ES-I3 (cell line): ENCODE measurements at regions not wholly inside any gene's neighbourhood (a gene's known extent, or its start where the extent isn't known, plus 50 kb on each side); places are given as distances from the start of the nearest gene placed in this dataset.
"Not testable (repeated sequence)": the region's sequence is repeated elsewhere in the genome, so short reads cannot be mapped to it uniquely, and the experiment has no call there.

Experiments used
- H3K36me3 ChIP-seq: 2 replicates; pipeline ENCODE4 v1.6.1; 2013; ENCODE audit warnings: mild to moderate bottlenecking, low read length, control low read depth, moderate library complexity; ENCODE audit not compliant: insufficient read depth
- H3K4me1 ChIP-seq: 2 replicates; pipeline ENCODE4 v1.6.1; 2013; ENCODE audit warnings: mild to moderate bottlenecking, control low read depth, low read length; ENCODE audit not compliant: insufficient read depth
- H3K9ac ChIP-seq: 2 replicates; pipeline ENCODE4 v1.6.1; 2013; ENCODE audit warnings: low read depth, mild to moderate bottlenecking, low read length, moderate library complexity
- H3K9me3 ChIP-seq: 2 replicates; pipeline ENCODE4 v1.6.1; 2013; ENCODE audit warnings: mild to moderate bottlenecking, low read length, moderate library complexity; ENCODE audit not compliant: control insufficient read depth, insufficient read depth

DNA sequence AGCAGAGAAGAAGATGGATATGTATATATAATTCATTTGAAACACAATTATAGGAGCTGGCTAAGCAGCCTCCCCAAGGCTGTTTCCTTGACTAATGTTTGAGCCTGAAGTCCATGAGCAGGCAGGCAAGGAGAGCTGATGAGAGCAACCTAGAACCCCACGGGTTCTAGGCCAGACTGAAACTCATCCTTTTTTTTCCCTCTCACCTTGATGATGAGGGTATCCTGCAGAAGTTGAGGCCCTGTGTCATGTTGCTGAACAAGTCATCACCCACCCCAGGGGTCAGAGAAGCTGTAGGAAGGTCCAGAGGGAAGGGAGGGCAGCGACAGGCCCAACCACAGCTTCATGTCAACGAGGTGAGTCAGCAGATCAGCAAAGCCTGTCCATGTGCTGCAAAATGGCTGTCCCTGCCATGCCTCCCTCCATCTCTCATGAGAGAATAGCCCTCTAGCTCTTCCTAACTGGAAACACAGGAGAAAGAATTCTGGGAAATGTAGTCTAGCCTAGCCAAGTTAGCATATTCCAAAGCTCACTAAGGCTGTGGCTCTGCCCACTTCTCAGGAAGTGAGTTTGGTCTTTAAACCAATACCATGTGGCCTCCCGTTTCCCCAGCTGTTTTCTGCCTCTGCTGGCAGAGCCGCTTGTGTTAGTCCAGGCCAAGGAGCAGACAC, 91.3 kb upstream of the DTNBP1 start:
- H3K9ac ChIP-seq = no peak overlapping the region
- no peaks in the 10 kb centered on the region for H3K4me1 ChIP-seq
- H3K36me3 ChIP-seq = no peaks in the 10 kb centered on the region
- no peaks in the 10 kb centered on the region for H3K9me3 ChIP-seq

DNA sequence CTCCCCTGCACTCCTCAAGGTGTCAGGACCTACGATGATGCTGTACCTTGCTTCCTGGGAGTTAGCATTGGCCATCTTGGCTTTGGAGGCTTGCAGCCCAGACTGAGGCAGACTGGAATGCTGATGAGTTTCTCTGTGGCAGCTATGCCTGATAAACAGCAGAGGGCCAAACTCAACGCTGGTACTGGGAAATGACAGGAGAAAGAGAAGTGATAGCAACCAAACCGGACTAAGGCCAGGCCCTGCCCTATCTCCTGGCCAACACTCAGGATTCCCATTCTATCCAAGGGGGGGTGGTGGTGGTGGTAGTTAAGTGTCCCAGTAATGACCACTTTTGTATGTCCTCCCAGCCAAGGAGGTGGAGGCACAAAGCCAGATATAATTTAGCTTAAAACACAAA, 90.0 kb upstream of the DTNBP1 start:
- no peaks in the 10 kb centered on the region for H3K9me3 ChIP-seq
- no peaks in the 10 kb centered on the region for H3K4me1 ChIP-seq
- no peaks in the 10 kb centered on the region for H3K36me3 ChIP-seq
- H3K9ac ChIP-seq = no peak overlapping the region

DNA sequence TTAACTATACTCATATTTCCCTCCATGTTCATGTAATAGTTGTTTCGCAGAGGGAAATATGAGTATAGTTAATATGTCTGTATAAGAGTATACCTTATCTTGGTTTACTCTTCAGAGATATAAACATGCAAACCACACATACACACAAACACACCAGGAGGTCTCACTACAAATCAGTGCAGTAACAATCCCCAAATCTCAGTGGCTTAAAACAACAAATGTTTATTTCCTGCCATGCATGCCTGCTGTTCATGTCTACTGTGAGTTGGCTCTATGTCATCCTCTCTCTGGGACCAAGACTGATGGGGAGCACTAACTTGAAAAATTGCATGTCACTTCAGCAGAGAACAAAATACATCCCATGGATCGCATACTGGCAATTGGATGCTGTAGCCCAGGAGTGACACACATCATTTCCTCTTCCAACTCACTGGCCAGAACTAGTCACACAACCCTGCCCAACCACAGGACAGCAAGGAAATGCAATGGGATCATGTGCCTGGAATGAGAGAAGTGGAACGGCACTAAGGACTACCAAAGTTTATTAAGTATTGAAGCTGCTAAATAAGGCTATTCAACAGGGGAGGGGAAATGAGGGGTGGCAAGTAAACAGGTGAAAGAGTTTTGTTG, 89.0 kb upstream of the DTNBP1 start:
- Histone ChIP-seq H3K9me3 (no peaks in the 10 kb centered on the region), H3K4me1 (no peaks in the 10 kb centered on the region), H3K9ac (no peak overlapping the region), H3K36me3 (no peaks in the 10 kb centered on the region)

DNA sequence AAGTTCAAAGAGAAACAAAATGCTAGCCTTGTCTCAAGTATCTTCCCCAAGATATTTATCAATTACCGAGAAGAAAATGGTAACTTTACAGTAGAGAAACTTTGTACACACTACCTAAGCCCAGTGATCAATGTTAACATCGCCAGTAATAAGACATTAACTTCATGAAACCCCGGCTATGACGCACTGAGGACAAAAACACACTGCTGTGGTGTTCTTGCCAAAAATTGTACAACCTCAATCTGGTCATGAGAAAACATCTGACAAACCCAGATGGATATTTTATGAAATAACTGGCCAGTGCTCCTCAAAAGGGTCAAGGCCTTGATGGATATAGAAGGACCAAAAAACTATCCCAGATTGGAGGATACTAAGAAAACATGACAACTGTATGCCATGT, 85.5 kb upstream of the DTNBP1 start:
- no peak overlapping the region for H3K9ac ChIP-seq
- no peaks in the 10 kb centered on the region for H3K9me3 ChIP-seq
- no peaks in the 10 kb centered on the region for H3K36me3 ChIP-seq
- no peaks in the 10 kb centered on the region for H3K4me1 ChIP-seq

DNA sequence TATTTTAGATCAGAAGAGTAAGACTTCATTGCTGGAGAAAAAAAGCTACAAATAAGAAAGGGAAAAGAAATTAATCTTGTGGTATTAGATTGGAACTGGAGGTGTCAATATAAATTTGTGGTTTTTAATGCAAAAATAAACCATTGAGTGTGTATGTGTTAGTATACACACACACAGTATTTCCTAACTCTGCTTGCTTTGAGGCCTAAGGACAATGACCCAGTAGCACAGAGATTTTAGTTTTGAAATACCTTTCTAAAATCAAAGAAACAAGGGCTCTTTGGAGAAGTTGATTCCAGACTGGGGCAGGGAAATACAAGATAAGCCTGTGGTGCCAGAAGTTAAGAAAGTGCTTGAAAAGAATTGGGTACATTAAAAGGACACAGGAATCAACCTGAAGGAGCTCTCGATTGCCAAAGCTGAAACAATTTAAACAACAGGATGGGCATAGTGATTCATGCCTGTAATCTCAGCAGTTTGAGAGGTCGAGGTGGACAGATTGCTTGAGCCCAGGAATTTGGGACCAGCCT, 84.6 kb upstream of the DTNBP1 start:
- Histone ChIP-seq H3K36me3 (no peaks in the 10 kb centered on the region), H3K9me3 (no peaks in the 10 kb centered on the region), H3K9ac (no peak overlapping the region), H3K4me1 (no peaks in the 10 kb centered on the region)

DNA sequence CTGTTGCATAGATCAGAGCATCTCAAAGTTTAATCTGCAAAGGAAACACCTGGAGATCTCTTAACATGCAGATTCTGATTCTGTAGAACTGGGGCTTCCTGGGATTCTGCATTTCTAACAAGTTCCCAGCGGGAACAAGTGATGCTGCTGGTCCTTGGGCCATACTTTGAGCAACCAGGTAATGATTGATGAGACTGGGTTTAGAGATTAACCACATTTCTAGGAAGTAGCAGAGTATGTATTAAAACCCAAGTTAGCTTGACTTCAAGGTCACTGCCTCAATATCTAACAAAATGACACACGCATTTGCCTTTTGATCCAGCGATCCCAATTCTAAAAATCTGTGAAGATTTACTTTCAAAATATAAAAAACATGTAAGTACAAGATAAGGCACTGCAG, 83.0 kb upstream of the DTNBP1 start:
- no peaks in the 10 kb centered on the region for H3K4me1 ChIP-seq
- H3K9me3 ChIP-seq = no peaks in the 10 kb centered on the region
- H3K9ac ChIP-seq = no peak overlapping the region
- H3K36me3 ChIP-seq = no peaks in the 10 kb centered on the region

DNA sequence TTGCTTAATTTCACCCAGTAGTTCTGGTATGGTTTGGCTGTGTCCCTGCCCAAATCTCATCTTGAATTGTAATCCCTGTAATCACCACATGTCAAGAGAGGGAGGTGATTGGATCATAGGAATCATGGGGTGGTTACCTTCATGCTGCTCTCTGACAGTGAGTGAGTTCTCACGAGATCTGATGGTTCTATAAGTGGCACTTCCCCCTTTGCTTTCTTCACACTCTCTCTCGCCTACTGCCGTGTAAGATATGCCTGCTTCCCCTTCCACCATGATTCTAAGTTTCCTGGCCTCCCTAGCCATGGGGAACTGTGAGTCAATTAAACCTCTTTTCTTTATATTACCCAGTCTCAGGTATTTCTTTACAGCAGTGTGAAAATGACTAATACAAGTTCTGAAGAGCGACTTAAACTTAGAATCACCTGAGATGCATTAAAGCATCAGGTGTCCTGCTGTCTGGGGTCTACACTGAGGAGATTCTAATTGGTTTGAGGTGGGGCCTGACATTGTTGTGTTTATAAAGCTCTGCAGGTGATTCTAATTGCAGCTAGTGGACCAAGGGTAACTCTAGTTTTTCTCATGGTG, 82.1 kb upstream of the DTNBP1 start:
- no peaks in the 10 kb centered on the region for H3K36me3 ChIP-seq

DNA sequence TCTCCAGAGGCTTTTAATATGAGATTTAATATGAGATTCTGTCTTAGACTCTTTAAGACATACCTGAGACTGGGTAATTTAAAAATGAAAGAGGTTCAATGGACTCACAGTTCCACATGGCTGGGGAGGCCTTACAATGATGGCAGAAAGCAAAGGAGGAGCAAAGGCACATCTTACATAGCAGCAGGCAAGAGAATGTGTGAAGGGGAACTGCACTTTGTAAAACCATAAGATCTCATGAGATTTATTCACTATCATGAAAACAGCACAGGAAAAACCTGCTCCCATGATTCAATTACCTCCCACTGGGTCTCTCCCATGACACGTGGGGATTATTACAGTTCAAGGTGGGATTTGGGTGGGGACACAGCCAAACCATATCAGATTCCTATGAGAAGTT, 79.2 kb upstream of the DTNBP1 start:
- not testable (repeated sequence) for H3K9me3 ChIP-seq

More for the DNA sequence above, 82.1 kb upstream of the DTNBP1 start:
- Histone ChIP-seq H3K4me1 (no peaks in the 10 kb centered on the region), H3K9ac (no peak overlapping the region), H3K9me3 (no peaks in the 10 kb centered on the region)

DNA sequence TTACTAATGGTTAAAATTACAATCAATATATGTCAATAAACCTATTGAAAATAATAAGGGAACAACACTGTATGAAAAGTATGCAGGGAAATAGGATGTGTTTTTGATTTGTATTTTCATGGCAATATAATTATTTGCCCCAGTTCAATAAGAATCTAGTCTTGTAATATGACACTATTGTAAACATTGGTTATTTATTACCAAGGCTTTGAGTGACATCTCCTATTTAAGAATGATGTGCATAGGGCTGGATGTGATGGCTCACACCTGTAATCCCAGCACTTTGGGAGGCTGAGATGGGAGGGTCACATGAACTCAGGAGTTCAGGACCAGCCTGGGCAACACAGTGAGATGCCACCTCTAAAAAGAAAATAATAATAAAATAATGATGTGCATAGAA, 78.6 kb upstream of the DTNBP1 start:
- H3K4me1 ChIP-seq = peaks cover 5% of the 10 kb centered on the region; the same call in 1 of the 2 replicates
- no peak overlapping the region for H3K9ac ChIP-seq
- H3K36me3 ChIP-seq = no peaks in the 10 kb centered on the region
- H3K9me3 ChIP-seq = no peaks in the 10 kb centered on the region

More for the DNA sequence above, 79.2 kb upstream of the DTNBP1 start:
- not testable (repeated sequence) for H3K36me3 ChIP-seq, H3K4me1 ChIP-seq, H3K9ac ChIP-seq

DNA sequence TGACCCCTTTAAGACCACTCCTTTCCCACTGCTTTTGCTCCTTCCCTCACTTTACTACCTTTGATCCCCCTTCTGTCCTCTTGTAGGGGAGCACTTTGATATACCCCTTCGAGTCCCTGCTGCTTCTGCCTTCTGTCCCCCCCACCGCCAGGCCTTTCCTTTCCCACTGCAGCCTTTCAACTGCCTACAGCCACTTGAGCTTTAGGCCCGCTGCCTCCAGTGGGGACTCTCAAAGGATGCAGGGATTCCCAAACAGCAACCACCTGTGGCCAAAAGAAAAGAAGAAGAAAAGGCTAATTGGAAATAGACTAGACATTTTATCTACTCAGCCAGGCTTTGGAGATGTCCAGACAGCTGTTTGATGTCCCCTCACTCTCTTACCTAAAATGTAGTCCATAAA, 77.0 kb upstream of the DTNBP1 start:
- no peaks in the 10 kb centered on the region for H3K9me3 ChIP-seq
- no peak overlapping the region for H3K9ac ChIP-seq
- peaks cover 5% of the 10 kb centered on the region; the same call in 1 of the 2 replicates for H3K4me1 ChIP-seq
- H3K36me3 ChIP-seq = no peaks in the 10 kb centered on the region

DNA sequence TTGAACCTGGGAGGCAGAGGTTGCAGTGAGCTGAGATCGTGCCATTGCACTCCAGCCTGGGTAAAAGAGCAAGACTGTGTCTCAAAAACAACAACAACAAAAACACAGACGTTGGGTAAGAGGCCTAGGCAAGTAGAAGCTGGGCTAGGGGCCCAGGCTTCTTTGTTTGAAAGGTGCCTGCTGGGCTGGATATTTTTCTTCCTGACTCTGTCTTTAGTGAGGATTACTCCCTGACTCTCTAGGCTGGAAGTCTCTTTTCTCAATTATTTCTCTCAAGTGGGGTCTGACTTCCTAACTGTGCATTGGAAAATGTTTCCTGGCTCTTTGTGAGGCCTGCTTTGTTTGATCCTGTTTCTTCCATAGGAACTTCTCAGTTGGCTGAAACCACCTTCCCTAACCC, 76.5 kb upstream of the DTNBP1 start:
- Histone ChIP-seq H3K9me3 (no peaks in the 10 kb centered on the region), H3K9ac (no peak overlapping the region), H3K4me1 (peaks cover 5% of the 10 kb centered on the region; the same call in 1 of the 2 replicates), H3K36me3 (no peaks in the 10 kb centered on the region)

DNA sequence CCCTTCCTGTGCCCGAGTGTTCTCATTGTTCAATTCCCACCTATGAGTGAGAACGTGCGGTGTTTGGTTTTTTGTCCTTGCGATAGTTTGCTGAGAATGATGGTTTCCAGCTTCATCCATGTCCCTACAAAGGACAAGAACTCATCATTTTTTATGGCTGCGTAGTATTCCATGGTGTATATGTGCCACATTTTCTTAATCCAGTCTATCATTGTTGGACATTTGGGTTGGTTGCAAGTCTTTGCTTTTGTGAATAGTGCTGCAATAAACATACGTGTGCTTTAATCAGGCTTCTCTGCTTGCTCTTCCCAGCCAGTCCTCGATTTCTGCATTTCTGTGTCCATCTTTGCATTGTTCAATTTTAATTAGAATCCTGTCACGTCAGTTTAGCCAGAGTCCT, 75.4 kb upstream of the DTNBP1 start:
- not testable (repeated sequence) for H3K9ac ChIP-seq, H3K36me3 ChIP-seq, H3K4me1 ChIP-seq, H3K9me3 ChIP-seq

DNA sequence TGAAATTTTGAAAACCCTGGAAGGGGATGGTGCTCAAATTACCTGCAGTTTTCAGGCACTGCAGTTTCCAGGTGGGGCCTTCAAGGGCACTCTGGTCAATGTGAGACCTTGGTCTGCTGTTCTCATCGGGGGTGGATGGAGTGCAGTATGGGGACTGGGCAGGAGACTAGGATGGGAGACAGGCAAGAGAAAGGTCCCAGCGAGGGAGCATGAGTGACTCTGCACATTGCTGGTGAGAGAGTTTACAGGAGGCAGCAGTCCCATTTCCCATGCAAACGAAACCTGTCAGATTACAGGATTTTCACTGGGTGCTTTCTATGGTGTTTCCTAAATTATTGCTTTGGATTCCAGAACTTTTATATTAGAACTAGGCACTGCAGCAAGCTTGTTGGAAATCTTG, 73.5 kb upstream of the DTNBP1 start:
- Histone ChIP-seq H3K36me3 (no peaks in the 10 kb centered on the region), H3K9me3 (no peaks in the 10 kb centered on the region), H3K4me1 (peaks cover 5% of the 10 kb centered on the region; the same call in 1 of the 2 replicates), H3K9ac (no peak overlapping the region)

DNA sequence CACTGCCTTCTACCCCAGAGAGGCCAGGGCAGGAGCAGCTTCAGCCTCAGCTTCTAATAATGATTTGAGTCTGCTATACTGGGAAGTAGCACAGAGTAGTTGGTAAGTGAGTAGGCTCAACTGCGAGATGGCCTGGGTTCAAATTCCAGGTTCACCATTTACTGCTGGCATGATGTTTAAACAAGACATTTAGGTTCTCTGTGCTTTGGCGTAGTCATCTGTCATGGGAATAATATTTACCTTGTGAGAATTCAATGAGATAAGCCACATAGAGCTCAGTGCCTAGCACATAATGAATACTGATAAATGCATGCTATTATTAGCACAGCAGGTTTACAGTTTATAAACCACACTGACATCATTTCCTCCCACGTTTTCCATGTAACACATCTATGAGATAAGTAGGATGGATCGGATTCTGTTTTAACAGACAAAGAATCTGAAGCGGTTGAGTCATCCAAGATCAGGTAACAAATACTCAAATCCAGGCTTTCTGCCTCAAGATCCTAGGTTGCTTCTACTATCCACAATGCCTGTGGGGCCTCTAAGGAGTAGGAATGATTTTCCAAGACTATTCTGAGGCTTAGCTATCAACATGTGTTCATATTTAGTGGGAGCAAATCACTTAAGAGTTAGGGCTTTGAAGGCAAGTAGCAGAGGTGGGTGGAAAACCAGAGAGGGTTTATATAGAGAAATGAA, 72.9 kb upstream of the DTNBP1 start:
- H3K9ac ChIP-seq = no peak overlapping the region
- peaks cover 5% of the 10 kb centered on the region; the same call in 1 of the 2 replicates for H3K4me1 ChIP-seq
- no peaks in the 10 kb centered on the region for H3K36me3 ChIP-seq
- no peaks in the 10 kb centered on the region for H3K9me3 ChIP-seq
